ENCODE measurements at regions not wholly inside any gene's neighbourhood (a gene's known extent, or its start where the extent isn't known, plus 50 kb on each side); places are given as distances from the start of the nearest gene placed in this dataset.

DNA sequence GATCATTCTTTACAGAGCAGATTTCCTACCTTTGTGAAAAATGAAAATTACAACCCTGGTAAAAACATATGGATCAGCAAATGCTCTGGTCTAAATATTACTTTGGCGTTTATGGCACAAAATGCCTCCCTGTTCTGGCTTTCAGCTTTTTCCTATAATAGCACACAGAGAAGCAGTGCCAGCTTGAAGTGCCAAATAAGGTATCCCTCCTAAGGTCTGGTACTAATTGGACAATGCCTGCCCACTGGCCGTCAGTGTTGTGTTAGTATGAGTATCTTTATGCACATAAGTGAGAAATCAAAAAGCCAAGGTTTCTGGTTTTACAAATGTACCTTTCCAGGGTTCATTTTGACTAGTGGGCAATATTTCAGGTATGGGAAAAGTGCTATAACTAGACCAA, 1293.7 kb upstream of the FAM98A start:
- TF ChIP-seq, protein P1, sequence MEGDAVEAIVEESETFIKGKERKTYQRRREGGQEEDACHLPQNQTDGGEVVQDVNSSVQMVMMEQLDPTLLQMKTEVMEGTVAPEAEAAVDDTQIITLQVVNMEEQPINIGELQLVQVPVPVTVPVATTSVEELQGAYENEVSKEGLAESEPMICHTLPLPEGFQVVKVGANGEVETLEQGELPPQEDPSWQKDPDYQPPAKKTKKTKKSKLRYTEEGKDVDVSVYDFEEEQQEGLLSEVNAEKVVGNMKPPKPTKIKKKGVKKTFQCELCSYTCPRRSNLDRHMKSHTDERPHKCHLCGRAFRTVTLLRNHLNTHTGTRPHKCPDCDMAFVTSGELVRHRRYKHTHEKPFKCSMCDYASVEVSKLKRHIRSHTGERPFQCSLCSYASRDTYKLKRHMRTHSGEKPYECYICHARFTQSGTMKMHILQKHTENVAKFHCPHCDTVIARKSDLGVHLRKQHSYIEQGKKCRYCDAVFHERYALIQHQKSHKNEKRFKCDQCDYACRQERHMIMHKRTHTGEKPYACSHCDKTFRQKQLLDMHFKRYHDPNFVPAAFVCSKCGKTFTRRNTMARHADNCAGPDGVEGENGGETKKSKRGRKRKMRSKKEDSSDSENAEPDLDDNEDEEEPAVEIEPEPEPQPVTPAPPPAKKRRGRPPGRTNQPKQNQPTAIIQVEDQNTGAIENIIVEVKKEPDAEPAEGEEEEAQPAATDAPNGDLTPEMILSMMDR (IDR thresholded peaks at IDR 0.05) = no peak
- no peak for TF ChIP-seq POLR2A (IDR thresholded peaks at IDR 0.05)
